ENCODE measurements at regions not wholly inside any gene's neighbourhood (a gene's known extent, or its start where the extent isn't known, plus 50 kb on each side); places are given as distances from the start of the nearest gene placed in this dataset.

DNA sequence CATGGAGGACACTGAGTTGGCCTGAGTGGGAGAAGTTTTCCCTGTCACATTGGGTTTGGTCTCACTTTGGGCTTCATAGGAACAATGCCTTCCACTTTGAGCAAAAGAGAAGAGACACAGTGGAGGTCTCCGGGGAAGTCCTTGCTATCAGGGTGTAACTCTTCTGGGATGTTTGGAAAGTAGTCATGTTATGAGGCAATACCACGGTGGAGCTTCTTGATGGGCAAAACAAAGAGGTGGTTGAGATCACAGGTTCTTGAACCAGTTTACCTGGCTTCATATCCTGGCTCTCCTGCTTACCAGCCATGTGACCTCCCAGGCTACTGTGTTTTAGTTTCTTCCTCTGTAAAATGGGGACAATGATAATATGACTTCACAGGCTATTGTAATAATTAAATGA is 478.6 kb downstream of the SLC4A3 start:
- intact Hi-C loops (cut with micrococcal nuclease): no loop called here
- no peaks in the 10 kb centered on the region for H3K36me3 Mint-ChIP-seq (ENCODE audit: low read depth)
- no peak overlapping the region for H3K27ac Mint-ChIP-seq
- H3K9me3 Mint-ChIP-seq: no peaks in the 10 kb centered on the region
- no peaks in the 10 kb centered on the region for H3K4me1 Mint-ChIP-seq
- ChIA-PET POLR2A (no interaction called here), CTCF (no interaction called here)
- H3K4me3 Mint-ChIP-seq: no peak overlapping the region
- peaks cover 5% of the 10 kb centered on the region for H3K27me3 Mint-ChIP-seq
- DNase-seq: no peak
- TF ChIP-seq, protein P1, sequence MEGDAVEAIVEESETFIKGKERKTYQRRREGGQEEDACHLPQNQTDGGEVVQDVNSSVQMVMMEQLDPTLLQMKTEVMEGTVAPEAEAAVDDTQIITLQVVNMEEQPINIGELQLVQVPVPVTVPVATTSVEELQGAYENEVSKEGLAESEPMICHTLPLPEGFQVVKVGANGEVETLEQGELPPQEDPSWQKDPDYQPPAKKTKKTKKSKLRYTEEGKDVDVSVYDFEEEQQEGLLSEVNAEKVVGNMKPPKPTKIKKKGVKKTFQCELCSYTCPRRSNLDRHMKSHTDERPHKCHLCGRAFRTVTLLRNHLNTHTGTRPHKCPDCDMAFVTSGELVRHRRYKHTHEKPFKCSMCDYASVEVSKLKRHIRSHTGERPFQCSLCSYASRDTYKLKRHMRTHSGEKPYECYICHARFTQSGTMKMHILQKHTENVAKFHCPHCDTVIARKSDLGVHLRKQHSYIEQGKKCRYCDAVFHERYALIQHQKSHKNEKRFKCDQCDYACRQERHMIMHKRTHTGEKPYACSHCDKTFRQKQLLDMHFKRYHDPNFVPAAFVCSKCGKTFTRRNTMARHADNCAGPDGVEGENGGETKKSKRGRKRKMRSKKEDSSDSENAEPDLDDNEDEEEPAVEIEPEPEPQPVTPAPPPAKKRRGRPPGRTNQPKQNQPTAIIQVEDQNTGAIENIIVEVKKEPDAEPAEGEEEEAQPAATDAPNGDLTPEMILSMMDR (IDR thresholded peaks at IDR 0.05): no peak
- no peak for ATAC-seq (ENCODE audit: low read depth)

DNA sequence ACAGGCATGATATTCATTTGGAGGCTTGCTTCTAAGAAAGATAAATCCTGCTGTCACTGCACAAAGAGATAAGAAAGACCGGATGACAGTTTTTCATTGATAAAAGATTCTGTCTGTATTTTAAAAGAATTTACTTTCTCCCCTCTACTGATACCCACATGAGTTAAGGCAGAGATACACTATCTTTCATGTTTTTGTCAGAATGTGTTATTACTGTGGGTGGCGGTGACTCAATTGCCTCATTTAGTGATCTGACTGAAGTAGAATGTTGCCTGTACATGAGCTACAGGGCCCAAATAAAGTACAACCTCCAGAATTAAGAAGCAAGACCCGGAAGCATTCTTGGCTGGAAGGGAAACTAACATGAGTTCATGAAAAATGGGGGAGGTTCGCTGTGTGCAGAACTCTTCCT is 480.0 kb downstream of the SLC4A3 start:
- TF ChIP-seq, protein P1 (IDR thresholded peaks at IDR 0.05): no peak
- Mint-ChIP-seq H3K27ac (no peak overlapping the region), H3K36me3 (ENCODE audit: low read depth) (no peaks in the 10 kb centered on the region), H3K4me3 (no peak overlapping the region), H3K9me3 (no peaks in the 10 kb centered on the region), H3K27me3 (peaks cover 5% of the 10 kb centered on the region), H3K4me1 (no peaks in the 10 kb centered on the region)
- POLR2A ChIA-PET: no interaction called here
- DNase-seq (no peak), ATAC-seq (ENCODE audit: low read depth) (no peak)
- intact Hi-C loops (cut with micrococcal nuclease): no loop called here
- CTCF ChIA-PET: no interaction called here

DNA sequence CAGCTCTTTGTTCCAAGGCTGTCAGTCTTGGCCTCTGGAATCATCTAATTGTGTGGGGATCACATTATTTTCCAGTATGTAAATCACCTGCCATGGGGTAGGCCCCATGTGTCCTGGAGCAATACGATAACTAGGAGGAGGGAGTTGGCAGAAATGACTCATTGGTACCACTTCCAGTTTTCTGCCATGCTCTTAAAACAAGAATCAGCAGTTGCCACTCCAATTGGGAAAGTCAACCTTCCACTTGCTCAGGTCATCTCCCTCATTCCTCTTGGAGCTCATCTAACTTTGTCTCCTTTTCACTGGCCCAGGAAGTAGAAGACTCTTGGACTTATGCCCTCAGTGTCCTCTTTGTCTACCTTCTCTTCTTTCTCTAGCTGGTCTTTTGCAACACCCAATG is 487.0 kb downstream of the SLC4A3 start:
- intact Hi-C loops (cut with micrococcal nuclease): no loop called here
- POLR2A ChIA-PET: no interaction called here
- Mint-ChIP-seq H3K4me1 (no peaks in the 10 kb centered on the region), H3K27me3 (no peaks in the 10 kb centered on the region), H3K27ac (no peak overlapping the region), H3K9me3 (peaks cover 16% of the 10 kb centered on the region), H3K36me3 (ENCODE audit: low read depth) (no peaks in the 10 kb centered on the region), H3K4me3 (no peak overlapping the region)
- TF ChIP-seq, protein P1 (IDR thresholded peaks at IDR 0.05): no peak
- ATAC-seq (ENCODE audit: low read depth): no peak
- CTCF ChIA-PET: no interaction called here
- DNase-seq: no peak

DNA sequence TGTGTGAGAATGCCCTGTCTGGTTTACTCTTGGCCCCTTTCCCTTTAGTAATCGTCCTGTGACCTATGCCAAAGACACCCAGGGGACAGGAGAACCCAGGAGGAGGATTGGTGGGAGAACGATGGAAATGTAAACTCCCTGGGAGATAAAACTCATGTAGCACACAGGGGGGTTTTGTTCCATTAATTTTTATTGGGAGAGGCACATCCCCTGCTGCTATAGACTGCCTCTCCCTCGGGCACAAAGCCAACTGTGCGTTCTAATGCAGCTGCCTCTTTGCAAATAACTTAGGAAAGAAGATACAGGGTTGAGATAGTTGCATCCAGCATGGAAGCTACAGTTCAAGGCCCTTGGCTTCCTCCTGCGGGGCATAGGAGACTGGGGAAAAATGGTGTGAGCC is 489.6 kb downstream of the SLC4A3 start:
- Mint-ChIP-seq H3K36me3 (ENCODE audit: low read depth) (no peaks in the 10 kb centered on the region), H3K27ac (no peak overlapping the region), H3K4me1 (no peaks in the 10 kb centered on the region), H3K27me3 (no peaks in the 10 kb centered on the region), H3K4me3 (no peak overlapping the region), H3K9me3 (peaks cover 16% of the 10 kb centered on the region)
- DNase-seq (no peak), ATAC-seq (ENCODE audit: low read depth) (no peak)
- CTCF ChIA-PET: no interaction called here
- TF ChIP-seq, protein P1 (IDR thresholded peaks at IDR 0.05): no peak
- POLR2A ChIA-PET: no interaction called here
- intact Hi-C loops (cut with micrococcal nuclease): no loop called here

DNA sequence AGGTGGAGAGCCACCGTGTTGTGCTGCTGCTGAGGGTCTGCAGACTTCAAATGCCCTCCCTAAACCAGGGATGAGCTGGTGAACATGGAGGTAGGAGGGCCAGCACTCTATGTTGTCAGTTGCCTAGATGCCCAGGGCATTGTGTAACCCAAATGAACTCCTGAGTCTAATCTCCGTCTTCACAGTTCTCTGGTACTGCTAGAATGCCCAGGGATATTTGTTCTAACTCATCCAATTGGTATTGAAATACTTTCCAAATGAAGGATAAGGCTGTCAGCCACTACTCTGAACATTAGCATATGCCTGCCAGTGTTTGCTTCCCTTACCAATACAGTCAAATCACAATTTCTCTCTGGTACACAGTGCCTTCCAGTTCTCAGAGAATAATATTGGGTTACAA is 492.6 kb downstream of the SLC4A3 start:
- POLR2A ChIA-PET: no interaction called here
- H3K4me1 Mint-ChIP-seq: no peaks in the 10 kb centered on the region
- H3K27me3 Mint-ChIP-seq: no peaks in the 10 kb centered on the region
- no peak overlapping the region for H3K27ac Mint-ChIP-seq
- CTCF ChIA-PET: no interaction called here
- H3K36me3 Mint-ChIP-seq (ENCODE audit: low read depth): no peaks in the 10 kb centered on the region
- H3K4me3 Mint-ChIP-seq: no peak overlapping the region
- TF ChIP-seq, protein P1 (IDR thresholded peaks at IDR 0.05): no peak
- DNase-seq (no peak), ATAC-seq (ENCODE audit: low read depth) (no peak)
- intact Hi-C loops (cut with micrococcal nuclease): no loop called here
- peaks cover 12% of the 10 kb centered on the region for H3K9me3 Mint-ChIP-seq
